ENCODE measurements at regions not wholly inside any gene's neighbourhood (a gene's known extent, or its start where the extent isn't known, plus 50 kb on each side); places are given as distances from the start of the nearest gene placed in this dataset.
"Not testable (repeated sequence)": the region's sequence is repeated elsewhere in the genome, so short reads cannot be mapped to it uniquely, and the experiment has no call there.

DNA sequence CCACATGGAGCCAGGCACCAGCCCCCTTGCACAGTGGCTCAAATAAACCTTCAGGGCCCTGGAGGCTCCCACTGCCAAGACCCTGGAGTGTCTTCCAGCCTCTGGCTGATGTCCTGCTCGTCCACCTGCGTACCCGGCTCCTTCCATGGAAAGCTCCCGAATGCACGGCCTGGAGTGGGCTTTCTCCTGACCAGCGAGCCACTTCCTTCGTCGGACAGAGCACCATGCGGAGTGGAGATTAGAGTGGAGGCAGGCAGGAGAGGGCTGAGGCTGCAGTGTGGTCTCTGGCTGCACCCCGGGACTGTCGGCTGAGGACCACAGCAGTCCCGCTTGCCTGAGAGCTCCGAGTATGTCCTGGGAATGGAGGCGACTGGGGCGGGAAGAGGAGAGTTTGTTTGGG lies 93.7 kb upstream of the SFSWAP start:
- H3K27ac ChIP-seq (ENCODE audit: low read depth): no peak overlapping the region
- H3K4me3 ChIP-seq (ENCODE audit: low read depth, low read length): no peak overlapping the region
- WGBS: 94% methylated on average over 15 of the region's 15 CpGs
- H3K36me3 ChIP-seq (ENCODE audit: insufficient read depth): no peaks in the 10 kb centered on the region
- no peak for DNase-seq (ENCODE audit: extremely low spot score)
- no peaks in the 10 kb centered on the region for H3K4me1 ChIP-seq (ENCODE audit: insufficient read depth)

DNA sequence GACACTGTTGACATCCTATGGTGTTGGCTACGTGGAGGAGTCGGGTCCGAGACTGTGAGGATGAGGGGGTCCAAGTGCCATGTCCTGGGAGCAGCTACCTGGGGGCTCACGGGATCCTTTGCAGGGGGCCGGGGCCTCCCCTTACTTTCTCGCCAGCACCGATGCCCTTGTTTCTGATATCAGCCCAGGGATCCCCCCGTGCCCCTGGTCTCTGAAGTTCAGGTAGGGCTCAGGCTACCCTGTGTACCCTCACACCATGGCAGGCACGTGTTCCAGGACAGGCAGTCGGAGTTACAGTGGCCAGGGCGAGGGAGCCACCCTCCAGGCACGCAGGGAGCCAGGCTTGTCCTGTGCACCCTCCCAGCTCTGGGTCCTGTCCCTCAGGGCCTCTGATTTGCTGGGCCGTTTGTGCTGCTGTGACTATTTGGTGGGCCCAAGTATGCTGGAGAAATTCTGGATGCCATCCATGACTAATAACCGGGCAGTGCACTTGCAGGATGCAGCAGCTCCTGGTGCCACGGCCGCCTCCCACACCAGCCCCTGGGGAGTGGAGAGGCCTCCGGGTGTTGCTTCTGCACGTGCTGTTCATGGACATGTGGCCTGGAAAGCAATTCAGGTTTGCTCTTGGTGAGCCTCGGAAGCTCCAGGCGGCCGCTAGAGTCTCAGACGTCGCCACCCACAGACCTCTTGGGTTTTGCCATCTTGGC lies 93.1 kb upstream of the SFSWAP start:
- Histone ChIP-seq H3K27ac (ENCODE audit: low read depth) (no peak overlapping the region), H3K36me3 (ENCODE audit: insufficient read depth) (no peaks in the 10 kb centered on the region), H3K4me1 (ENCODE audit: insufficient read depth) (no peaks in the 10 kb centered on the region), H3K4me3 (ENCODE audit: low read depth, low read length) (no peak overlapping the region)
- DNase-seq (ENCODE audit: extremely low spot score): no peak
- 70% methylated on average over 23 of the region's 23 CpGs for WGBS

DNA sequence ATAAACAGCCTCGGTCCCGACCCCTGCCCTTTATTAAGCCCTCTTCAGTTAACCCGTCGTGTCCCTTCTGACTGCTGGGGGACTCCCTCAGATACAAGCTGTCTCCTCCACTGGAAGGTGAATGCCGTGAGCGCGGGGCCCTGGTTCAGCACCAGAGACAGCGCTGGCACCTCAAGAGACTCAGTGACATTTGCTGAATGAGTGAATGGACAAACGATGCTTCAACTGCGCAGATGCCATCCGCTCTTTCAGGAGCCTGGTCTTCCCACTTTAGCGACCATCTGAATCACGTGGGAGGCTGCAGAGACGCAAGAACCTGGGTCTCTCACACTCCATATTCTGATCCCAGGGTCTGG lies 92.6 kb upstream of the SFSWAP start:
- H3K4me1 ChIP-seq (ENCODE audit: insufficient read depth): no peaks in the 10 kb centered on the region
- no peaks in the 10 kb centered on the region for H3K36me3 ChIP-seq (ENCODE audit: insufficient read depth)
- no peak overlapping the region for H3K27ac ChIP-seq (ENCODE audit: low read depth)
- H3K4me3 ChIP-seq (ENCODE audit: low read depth, low read length): no peak overlapping the region
- 15% methylated on average over 14 of the region's 14 CpGs for WGBS
- no peak for DNase-seq (ENCODE audit: extremely low spot score)

DNA sequence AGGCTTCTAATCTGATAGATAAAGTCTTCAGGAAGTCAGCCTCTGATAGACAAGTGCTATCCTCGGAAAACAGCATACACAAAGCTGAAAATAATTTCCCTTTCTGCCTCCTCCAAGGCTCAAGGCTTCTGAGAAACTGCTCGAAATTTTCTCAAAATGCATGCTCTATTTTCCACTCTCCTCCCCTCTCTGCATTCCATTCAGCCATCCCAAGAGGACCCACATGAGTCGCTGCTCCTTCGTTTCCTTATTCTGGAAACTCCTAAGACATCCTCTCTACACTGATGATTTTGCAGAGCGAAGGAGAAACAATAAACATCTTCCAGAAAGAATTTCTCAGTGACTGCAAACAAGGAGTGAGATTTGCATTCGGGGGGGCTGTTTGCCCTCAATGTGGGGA lies 92.2 kb upstream of the SFSWAP start:
- no peak overlapping the region for H3K4me3 ChIP-seq (ENCODE audit: low read depth, low read length)
- WGBS: 48% methylated on average over 6 of the region's 6 CpGs
- no peak overlapping the region for H3K27ac ChIP-seq (ENCODE audit: low read depth)
- no peaks in the 10 kb centered on the region for H3K36me3 ChIP-seq (ENCODE audit: insufficient read depth)
- H3K4me1 ChIP-seq (ENCODE audit: insufficient read depth): no peaks in the 10 kb centered on the region
- DNase-seq (ENCODE audit: extremely low spot score): no peak

DNA sequence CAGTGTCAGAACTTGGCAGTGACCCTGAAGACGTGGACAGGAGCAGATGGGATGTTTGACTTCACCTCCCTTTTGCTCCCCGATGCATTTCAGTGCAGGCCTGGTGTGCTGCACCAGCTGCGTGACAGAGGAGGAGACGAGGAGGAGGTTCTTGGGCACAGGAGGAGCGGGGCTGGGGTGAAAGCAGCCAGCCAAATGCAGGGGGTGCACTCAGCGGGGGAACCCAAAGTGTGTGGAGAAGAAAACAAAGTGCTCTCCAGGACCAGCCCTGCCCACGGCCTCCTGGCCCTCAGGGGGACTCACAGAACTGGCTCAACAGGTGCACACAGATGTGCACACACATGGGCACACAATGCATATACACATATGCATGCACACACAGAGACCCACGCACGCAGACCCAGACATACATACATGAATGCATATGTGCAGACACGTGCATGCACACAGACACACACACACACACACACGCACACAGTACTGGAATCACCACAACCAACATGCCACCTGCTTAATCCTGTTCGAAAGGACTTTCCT lies 91.7 kb upstream of the SFSWAP start:
- Histone ChIP-seq H3K4me1 (ENCODE audit: insufficient read depth) (no peaks in the 10 kb centered on the region), H3K4me3 (ENCODE audit: low read depth, low read length) (no peak overlapping the region), H3K27ac (ENCODE audit: low read depth) (no peak overlapping the region), H3K36me3 (ENCODE audit: insufficient read depth) (no peaks in the 10 kb centered on the region)
- WGBS: 56% methylated on average over 12 of the region's 12 CpGs
- no peak for DNase-seq (ENCODE audit: extremely low spot score)

DNA sequence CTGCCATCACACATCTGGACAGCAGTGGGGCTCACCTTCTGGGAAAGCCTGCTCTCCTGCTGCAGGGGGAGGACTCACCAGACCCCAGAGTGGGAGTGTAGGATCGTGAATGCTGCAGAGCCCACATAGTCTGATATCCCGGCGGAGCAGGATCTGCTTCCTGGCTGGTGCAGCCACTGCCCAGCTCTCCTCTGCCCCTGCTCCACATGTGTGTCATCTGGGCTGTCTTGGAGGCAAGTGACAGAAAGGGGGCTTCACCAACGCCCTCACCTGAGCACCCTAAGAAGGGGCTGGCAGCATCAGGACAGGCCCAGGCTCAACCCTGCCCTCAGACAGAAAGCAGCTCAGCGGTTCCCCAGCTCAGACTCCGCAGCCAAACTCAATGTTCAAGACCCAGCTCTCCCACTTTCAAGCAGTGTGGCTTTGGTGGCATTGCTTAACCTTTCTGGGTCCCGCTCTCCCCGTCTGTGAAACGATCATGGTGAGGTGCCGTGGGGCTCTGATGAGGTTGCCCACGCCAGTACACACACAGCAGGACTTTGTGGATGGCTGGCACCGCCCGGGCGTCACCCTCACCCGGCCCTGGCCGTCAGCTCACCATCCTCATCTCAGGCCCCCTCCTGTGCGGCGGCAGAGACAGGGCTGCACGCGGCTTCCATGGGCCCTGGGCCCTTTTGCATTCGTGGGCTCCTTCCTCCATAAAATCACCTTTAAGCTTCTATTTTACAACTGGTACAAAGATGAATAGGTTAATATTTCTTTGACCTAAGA lies 91.0 kb upstream of the SFSWAP start:
- no peak for DNase-seq (ENCODE audit: extremely low spot score)
- H3K4me1 ChIP-seq (ENCODE audit: insufficient read depth): no peaks in the 10 kb centered on the region
- H3K27ac ChIP-seq (ENCODE audit: low read depth): no peak overlapping the region
- H3K4me3 ChIP-seq (ENCODE audit: low read depth, low read length): no peak overlapping the region
- H3K36me3 ChIP-seq (ENCODE audit: insufficient read depth): no peaks in the 10 kb centered on the region
- 84% methylated on average over 21 of the region's 21 CpGs for WGBS

DNA sequence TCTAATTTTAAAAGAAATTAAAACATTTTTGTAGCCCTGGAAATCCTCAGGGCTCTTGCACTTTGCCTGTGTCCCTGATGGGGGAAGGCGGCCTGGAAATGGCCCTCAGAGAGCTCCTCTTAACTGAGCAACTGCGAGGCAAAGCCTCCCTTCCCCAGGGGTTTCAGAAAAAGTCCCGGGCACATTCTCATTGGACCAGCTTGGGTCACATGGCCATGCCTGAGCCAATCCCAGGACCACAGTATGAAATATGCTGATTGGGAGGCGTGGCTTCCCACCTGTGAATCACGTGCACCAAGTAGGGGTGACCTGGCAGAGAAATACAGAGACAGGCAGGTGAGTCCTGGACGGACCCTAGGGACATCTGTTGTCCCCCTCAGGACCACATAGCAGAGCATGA lies 90.4 kb upstream of the SFSWAP start:
- Histone ChIP-seq H3K27ac (ENCODE audit: low read depth) (no peak overlapping the region), H3K4me3 (ENCODE audit: low read depth, low read length) (no peak overlapping the region), H3K4me1 (ENCODE audit: insufficient read depth) (no peaks in the 10 kb centered on the region), H3K36me3 (ENCODE audit: insufficient read depth) (no peaks in the 10 kb centered on the region)
- DNase-seq (ENCODE audit: extremely low spot score): no peak
- WGBS: 73% methylated on average over 6 of the region's 6 CpGs

DNA sequence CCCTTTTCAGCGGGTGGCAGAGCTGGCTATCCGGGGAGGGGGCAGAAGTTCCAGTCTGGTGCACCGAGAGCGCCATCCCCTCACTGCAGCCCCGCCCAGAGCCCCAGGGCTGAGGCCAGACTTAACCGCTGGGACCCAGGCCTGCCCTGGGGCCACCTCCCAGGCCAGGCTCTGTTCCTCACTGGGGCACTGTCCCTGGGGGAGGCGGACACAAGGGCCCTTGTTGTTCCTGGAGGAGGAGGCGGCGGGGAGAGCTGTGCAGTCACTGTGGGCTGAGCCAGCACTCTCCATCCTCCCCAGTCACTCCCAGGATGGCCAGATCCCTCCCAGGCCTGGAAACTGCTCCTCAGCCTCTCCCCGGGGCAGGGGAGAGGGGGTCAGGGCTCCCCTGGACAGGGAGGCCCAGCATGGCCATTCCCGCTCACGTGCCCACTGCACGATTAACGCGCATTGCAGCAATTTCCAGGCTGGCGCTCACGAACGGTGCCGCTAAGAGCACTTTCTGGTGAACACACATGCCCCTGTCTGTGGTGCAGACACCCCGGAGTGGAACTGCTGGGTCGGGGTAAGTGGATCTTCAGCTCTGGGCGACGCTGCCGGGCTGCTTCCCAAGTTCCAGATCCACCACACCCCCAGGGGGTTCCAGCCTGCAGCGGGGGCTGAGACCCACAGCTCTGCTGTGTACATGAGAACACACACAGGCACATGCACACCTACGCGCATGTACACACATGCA lies 89.8 kb upstream of the SFSWAP start:
- 69% methylated on average over 27 of the region's 27 CpGs for WGBS
- Histone ChIP-seq H3K36me3 (ENCODE audit: insufficient read depth) (no peaks in the 10 kb centered on the region), H3K4me1 (ENCODE audit: insufficient read depth) (no peaks in the 10 kb centered on the region), H3K27ac (ENCODE audit: low read depth) (no peak overlapping the region), H3K4me3 (ENCODE audit: low read depth, low read length) (no peak overlapping the region)
- no peak for DNase-seq (ENCODE audit: extremely low spot score)

DNA sequence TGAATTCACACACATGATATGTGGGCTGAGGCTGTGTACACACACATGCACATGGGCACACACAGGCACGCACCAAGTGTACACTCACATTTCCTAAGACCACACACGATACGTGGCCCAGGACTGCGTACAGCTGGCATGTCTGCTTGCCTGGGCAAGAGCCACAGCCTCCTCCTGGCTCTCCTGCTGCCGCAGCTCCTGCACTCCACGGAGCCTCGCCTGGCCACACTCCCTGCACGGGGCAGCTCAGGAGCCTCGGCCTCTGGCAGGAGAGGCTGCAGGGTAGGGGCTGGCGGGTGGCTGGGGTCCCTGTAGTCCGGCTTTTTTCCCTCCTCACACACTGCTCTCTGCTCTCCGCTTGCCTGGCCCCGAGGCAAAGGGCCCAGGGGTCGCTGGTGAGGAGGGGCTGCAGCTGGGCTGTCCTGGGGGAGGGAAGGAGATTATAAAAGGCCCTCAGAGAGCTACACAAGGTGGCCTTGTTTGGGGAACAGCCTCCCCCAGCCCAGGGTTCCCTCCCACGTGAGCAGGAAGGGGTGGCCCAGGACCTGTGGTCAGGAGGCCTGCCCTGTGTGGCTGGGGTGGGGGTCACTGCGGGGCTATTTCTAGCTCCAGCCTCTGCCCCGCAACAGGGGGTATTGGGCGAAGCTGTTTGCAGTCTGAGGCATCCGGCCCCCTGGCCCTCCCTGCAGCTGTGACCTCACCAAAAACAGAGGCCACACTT lies 89.0 kb upstream of the SFSWAP start:
- WGBS: 32% methylated on average over 19 of the region's 19 CpGs
- no peaks in the 10 kb centered on the region for H3K36me3 ChIP-seq (ENCODE audit: insufficient read depth)
- no peak overlapping the region for H3K27ac ChIP-seq (ENCODE audit: low read depth)
- DNase-seq (ENCODE audit: extremely low spot score): no peak
- no peak overlapping the region for H3K4me3 ChIP-seq (ENCODE audit: low read depth, low read length)
- no peaks in the 10 kb centered on the region for H3K4me1 ChIP-seq (ENCODE audit: insufficient read depth)

DNA sequence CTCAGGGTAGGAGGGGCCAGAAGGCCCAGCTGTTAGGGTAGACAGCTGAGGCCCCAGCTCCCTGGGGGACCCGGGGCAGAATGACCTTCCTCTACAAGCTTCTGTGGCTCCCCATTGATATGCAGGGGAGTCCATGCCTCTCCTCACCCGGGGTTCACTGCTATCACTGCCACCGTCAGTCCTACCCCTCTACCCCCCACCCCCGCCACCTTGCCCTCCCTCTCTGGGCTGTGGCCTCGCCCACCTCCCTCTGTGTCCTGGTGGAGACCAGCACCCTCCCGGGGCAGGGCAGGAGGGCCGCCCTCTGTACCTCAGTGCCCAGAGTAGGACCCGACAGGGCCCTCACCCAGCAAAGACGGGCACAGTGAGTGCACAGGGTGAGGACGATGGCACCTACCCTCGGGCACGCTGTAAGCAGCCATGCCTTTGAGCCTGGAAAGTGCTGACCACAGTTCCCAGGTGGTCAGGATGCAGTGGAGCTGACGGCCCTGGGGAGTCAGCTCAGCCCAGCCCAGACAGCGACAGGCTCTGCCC lies 88.4 kb upstream of the SFSWAP start:
- DNase-seq (ENCODE audit: extremely low spot score): no peak
- no peaks in the 10 kb centered on the region for H3K36me3 ChIP-seq (ENCODE audit: insufficient read depth)
- H3K27ac ChIP-seq (ENCODE audit: low read depth): no peak overlapping the region
- 74% methylated on average over 14 of the region's 14 CpGs for WGBS
- no peaks in the 10 kb centered on the region for H3K4me1 ChIP-seq (ENCODE audit: insufficient read depth)
- H3K4me3 ChIP-seq (ENCODE audit: low read depth, low read length): no peak overlapping the region

DNA sequence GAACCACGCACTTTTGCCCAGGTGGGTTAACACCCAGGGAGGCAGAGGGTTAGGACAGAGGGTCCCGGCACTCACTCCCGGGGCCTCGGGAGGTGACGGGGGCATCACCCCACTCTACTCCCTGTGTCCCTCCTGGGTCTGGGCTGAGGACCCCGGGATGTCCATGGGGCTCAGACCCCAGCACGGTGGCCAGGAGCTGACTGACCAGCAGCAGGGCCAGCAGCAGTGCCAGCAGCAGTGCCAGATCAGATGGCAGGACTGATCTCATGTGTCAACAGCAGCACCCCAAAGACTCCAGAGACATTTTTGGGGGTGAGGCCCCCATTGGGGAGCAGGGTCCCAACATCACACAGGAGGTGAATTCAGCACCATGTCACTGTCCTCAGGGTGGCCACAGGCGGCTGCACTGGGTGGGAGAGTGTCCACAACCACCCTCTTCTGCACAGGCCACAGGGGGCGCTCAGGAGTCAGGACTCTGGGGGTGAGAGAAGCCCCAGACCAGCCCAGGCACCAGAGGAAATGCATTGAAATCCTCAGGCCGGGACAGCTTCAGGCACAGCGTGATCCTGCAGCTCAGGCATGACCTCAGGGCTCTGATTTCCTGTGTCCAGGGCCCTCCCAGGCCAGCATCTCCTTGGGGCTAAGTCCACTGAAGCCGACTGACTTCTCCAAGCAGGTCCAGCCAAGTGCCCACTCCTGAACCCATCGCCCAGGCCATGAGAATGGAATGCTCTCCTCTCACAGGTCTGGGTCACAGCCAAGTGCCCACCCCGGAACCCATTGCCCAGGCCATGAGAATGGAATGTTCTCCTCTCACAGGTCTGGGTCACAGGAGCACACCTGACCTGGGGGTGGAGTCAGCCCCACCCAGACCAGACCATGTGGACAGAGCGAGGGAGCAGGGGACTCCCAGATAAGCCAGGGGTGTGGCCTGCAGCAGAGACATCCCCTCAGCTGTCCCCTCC lies 87.2 kb upstream of the SFSWAP start:
- WGBS: 87% methylated on average over 14 of the region's 15 CpGs
- not testable (repeated sequence) for H3K4me1 ChIP-seq (ENCODE audit: insufficient read depth); H3K36me3 ChIP-seq (ENCODE audit: insufficient read depth); DNase-seq (ENCODE audit: extremely low spot score); H3K4me3 ChIP-seq (ENCODE audit: low read depth, low read length); H3K27ac ChIP-seq (ENCODE audit: low read depth)

DNA sequence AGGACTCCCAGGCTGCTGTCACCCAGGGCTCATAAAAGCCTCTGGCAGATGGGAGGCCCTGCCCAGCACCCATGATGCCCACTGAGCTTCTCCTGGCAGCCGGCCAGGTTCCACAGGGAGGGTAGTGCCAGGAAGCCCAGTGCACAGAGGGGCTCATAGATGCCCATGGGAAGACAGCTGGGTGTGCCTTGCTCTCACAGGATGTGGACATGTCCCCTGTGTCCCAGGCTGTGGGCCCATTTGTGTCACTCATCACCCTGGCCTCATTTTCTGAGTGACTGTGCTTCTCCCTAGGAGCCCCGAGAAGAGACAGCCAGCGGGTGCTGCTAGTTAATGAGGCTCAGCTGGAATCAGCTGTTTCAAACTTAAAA lies 86.5 kb upstream of the SFSWAP start:
- not testable (repeated sequence) for H3K4me1 ChIP-seq (ENCODE audit: insufficient read depth); H3K36me3 ChIP-seq (ENCODE audit: insufficient read depth); DNase-seq (ENCODE audit: extremely low spot score); H3K4me3 ChIP-seq (ENCODE audit: low read depth, low read length); H3K27ac ChIP-seq (ENCODE audit: low read depth)
- WGBS: 28% methylated on average over 3 of the region's 3 CpGs
